Smooth muscle cell (in vitro differentiated cells): ENCODE measurements at regions not wholly inside any gene's neighbourhood (a gene's known extent, or its start where the extent isn't known, plus 50 kb on each side); places are given as distances from the start of the nearest gene placed in this dataset.
A peak's percentile ranks its signal among the peaks of the same experiment; 100 is the strongest.
"Not testable (repeated sequence)": the region's sequence is repeated elsewhere in the genome, so short reads cannot be mapped to it uniquely, and the experiment has no call there.

ENCODE experiments used
- DNase-seq: peaks from one replicate; lab custom pipeline; 2025; ENCODE audit not compliant: unreplicated experiment; lab: John Stamatoyannopoulos, UW
- H2AFZ ChIP-seq: fragments of 200-600 bp; sonication (generic); 2 replicates; pipeline ENCODE4 v1.6.0; 2016; ENCODE audit warnings: antibody characterized with exemption, low read depth, mild to moderate bottlenecking
- H3F3A ChIP-seq: fragments of 200-600 bp; sonication (generic); 2 replicates; pipeline ENCODE4 v1.6.0; 2017; ENCODE audit warnings: antibody characterized with exemption, low read depth
- H3K27ac ChIP-seq: fragments of 200-600 bp; sonication (generic); 2 replicates; pipeline ENCODE4 v1.5.1; 2016; ENCODE audit warnings: low read depth, mild to moderate bottlenecking
- H3K27me3 ChIP-seq: fragments of 200-600 bp; sonication (generic); 2 replicates; pipeline ENCODE4 v1.6.1; 2016; ENCODE audit warnings: low read depth, mild to moderate bottlenecking
- H3K36me3 ChIP-seq: fragments of 200-600 bp; sonication (generic); 2 replicates; pipeline ENCODE4 v1.5.1; 2016; ENCODE audit warnings: low read depth
- H3K4me1 ChIP-seq: fragments of 200-600 bp; sonication (generic); 2 replicates; pipeline ENCODE4 v1.5.1; 2016; ENCODE audit warnings: low read depth
- H3K4me2 ChIP-seq: fragments of 200-600 bp; sonication (generic); 2 replicates; pipeline ENCODE4 v1.6.0; 2016; ENCODE audit warnings: mild to moderate bottlenecking
- H3K4me3 ChIP-seq: fragments of 200-600 bp; sonication (generic); 2 replicates; pipeline ENCODE4 v1.5.1; 2016; ENCODE audit warnings: mild to moderate bottlenecking
- H3K79me2 ChIP-seq: fragments of 200-600 bp; sonication (generic); 2 replicates; pipeline ENCODE4 v1.6.0; 2016; ENCODE audit warnings: low read depth, mild to moderate bottlenecking
- H3K9ac ChIP-seq: fragments of 200-600 bp; sonication (generic); 2 replicates; pipeline ENCODE4 v1.6.0; 2016; ENCODE audit warnings: low read depth
- H3K9me3 ChIP-seq: fragments of 200-600 bp; sonication (generic); replicated peaks from 2 replicates; pipeline ENCODE4 v1.5.1; 2016; ENCODE audit warnings: low read depth
- H4K20me1 ChIP-seq: fragments of 200-600 bp; sonication (generic); 2 replicates; pipeline ENCODE4 v1.6.0; 2016; ENCODE audit warnings: low read depth
- CTCF ChIP-seq: fragments of 200-600 bp; sonication (generic); IDR thresholded peaks from 2 replicates; pipeline ENCODE4 v1.5.1; 2017; ENCODE audit warnings: borderline replicate concordance, mild to moderate bottlenecking, antibody characterized with exemption; ENCODE audit not compliant: insufficient read depth, poor library complexity, severe bottlenecking
- WGBS: methylation state at CpG from one replicate; pipeline ENCODE4 v1.1.7; 2016; ENCODE audit warnings: low lambda C conversion rate; 5-methylcytosine and 5-hydroxymethylcytosine counted together

GRCh38 chr6:135680964-135681913 lies 170.3 kb upstream of the PDE7B start:
- H4K20me1 ChIP-seq = no peaks in the 10 kb centered on the region
- no peaks in the 10 kb centered on the region for H3K9me3 ChIP-seq
- no peak overlapping the region for H2AFZ ChIP-seq
- H3K27ac ChIP-seq = no peak overlapping the region
- no peak for TF ChIP-seq CTCF
- no peak for DNase-seq
- no peaks in the 10 kb centered on the region for H3K4me1 ChIP-seq
- no peaks in the 10 kb centered on the region for H3K36me3 ChIP-seq
- no peak overlapping the region for H3K4me2 ChIP-seq
- WGBS = 69% methylated on average over 2 of the region's 2 CpGs
- H3K4me3 ChIP-seq = no peak overlapping the region
- H3K79me2 ChIP-seq = no peaks in the 10 kb centered on the region
- no peaks in the 10 kb centered on the region for H3K27me3 ChIP-seq
- H3F3A ChIP-seq = no peaks in the 10 kb centered on the region
- no peak overlapping the region for H3K9ac ChIP-seq

GRCh38 chr6:135686784-135687301 lies 164.7 kb upstream of the PDE7B start:
- Histone ChIP-seq H3K9me3 (no peaks in the 10 kb centered on the region), H3K4me3 (no peak overlapping the region), H3K27me3 (no peaks in the 10 kb centered on the region), H3K79me2 (no peaks in the 10 kb centered on the region), H3K27ac (no peak overlapping the region), H3K4me2 (no peak overlapping the region), H3K4me1 (no peaks in the 10 kb centered on the region), H2AFZ (peak overlapping the region; percentile 19), H3K9ac (no peak overlapping the region), H3F3A (no peaks in the 10 kb centered on the region), H4K20me1 (no peaks in the 10 kb centered on the region), H3K36me3 (no peaks in the 10 kb centered on the region)
- DNase-seq = no peak
- TF ChIP-seq CTCF = no peak
- 61% methylated on average over 2 of the region's 2 CpGs for WGBS

- not testable (repeated sequence) for H3K27me3 ChIP-seq, H2AFZ ChIP-seq, H3K4me2 ChIP-seq, H3K9me3 ChIP-seq, H3K9ac ChIP-seq, H3K4me3 ChIP-seq, H4K20me1 ChIP-seq, H3K36me3 ChIP-seq, H3F3A ChIP-seq, DNase-seq, H3K4me1 ChIP-seq, H3K79me2 ChIP-seq, H3K27ac ChIP-seq
- whole genome bisulfite sequencing = 88% methylated on average over 6 of the region's 6 CpGs
Observed at GRCh38 chr6:135688476-135688875, 163.0 kb upstream of the PDE7B start.

- Histone ChIP-seq H3K4me2 (no peak overlapping the region), H3K27me3 (no peaks in the 10 kb centered on the region), H3K4me3 (no peak overlapping the region), H3K4me1 (no peaks in the 10 kb centered on the region), H3K27ac (no peak overlapping the region), H3K9me3 (no peaks in the 10 kb centered on the region), H3K36me3 (no peaks in the 10 kb centered on the region), H3K9ac (no peak overlapping the region), H4K20me1 (no peaks in the 10 kb centered on the region), H3F3A (no peaks in the 10 kb centered on the region), H3K79me2 (no peaks in the 10 kb centered on the region), H2AFZ (no peak overlapping the region)
- WGBS = 88% methylated on average over 2 of the region's 2 CpGs
- no peak for DNase-seq
- TF ChIP-seq CTCF = no peak
Observed at GRCh38 chr6:135692426-135692825, 159.1 kb upstream of the PDE7B start.
